GM12878 (cell line): ENCODE measurements at regions not wholly inside any gene's neighbourhood (a gene's known extent, or its start where the extent isn't known, plus 50 kb on each side); places are given as distances from the start of the nearest gene placed in this dataset.

Experiments
- ATAC-seq: fragments of 200-7000 bp; cut with Tn5 transposase; 3 replicates; pipeline ENCODE4 v1.9.1; 2020; ENCODE audit warnings: mild to moderate bottlenecking, moderate library complexity
- BruUV-seq: library from RNA; stranded (reverse); fragments of 400-500 nt; replicated peaks from 2 replicates; lab custom pipeline; 2021; lab: Mats Ljungman, UMichigan
- CTCF ChIA-PET: fragments of 300-600 bp; sonication (Branson Sonifier 250); formaldehyde crosslinking; extraction: SDS; loops from one replicate; lab custom pipeline; 2021; ENCODE audit warnings: inconsistent platforms; lab: Yijun Ruan, JAX
- POLR2A ChIA-PET: fragments of 350-600 bp; formaldehyde crosslinking; extraction: SDS; loops from one replicate; lab custom pipeline; 2021; ENCODE audit warnings: inconsistent platforms; lab: Charles Lee
- RAD21 ChIA-PET: fragments of 300-600 bp; sonication (Branson Sonifier 250); formaldehyde crosslinking; loops from one replicate; lab custom pipeline; 2023; ENCODE audit warnings: antibody characterized with exemption; ENCODE audit not compliant: unreplicated experiment; lab: Charles Lee
- SMC1A ChIA-PET: fragments of 300-600 bp; sonication (Branson Sonifier 250); formaldehyde crosslinking; loops from one replicate; lab custom pipeline; 2023; ENCODE audit not compliant: unreplicated experiment, uncharacterized antibody; lab: Charles Lee
- DNase-seq: peaks from one replicate; pipeline ENCODE4 v3.0.0-alpha.2; 2011; ENCODE audit warnings: low read depth, low spot score
- FAIRE-seq: peaks from 3 replicates; lab custom pipeline; 2011; peaks lifted over from hg19 to GRCh38; lab: Jason Lieb, UNC
- H2AFZ ChIP-seq: 2 replicates; pipeline ENCODE4 v1.6.0; 2011; ENCODE audit warnings: low read depth, low read length, control low read depth; ENCODE audit not compliant: control insufficient read depth
- H3K27ac ChIP-seq: 2 replicates; pipeline ENCODE4 v1.5.1; 2011; ENCODE audit warnings: control low read depth; ENCODE audit not compliant: control insufficient read depth, insufficient read depth
- H3K27me3 ChIP-seq, 2 experiments: replicated peaks in 1 of 2; 2 replicates each; pipeline versions ENCODE4 v1.6.0 to v1.6.1; 2011; ENCODE audit warnings: low read length in 1 of 2; ENCODE audit not compliant: control insufficient read depth in 2 of 2, insufficient read depth in 2 of 2
- H3K36me3 ChIP-seq, 2 experiments: 2 replicates each; pipeline ENCODE4 v1.5.1; 2011; ENCODE audit warnings: low read length in 1 of 2; ENCODE audit not compliant: control insufficient read depth in 2 of 2, insufficient read depth in 2 of 2
- H3K4me1 ChIP-seq: 2 replicates; pipeline ENCODE4 v1.6.1; 2011; ENCODE audit warnings: mild to moderate bottlenecking, low read length, moderate library complexity, mixed read lengths; ENCODE audit not compliant: control insufficient read depth, insufficient read depth
- H3K4me2 ChIP-seq: 2 replicates; pipeline ENCODE4 v1.6.0; 2011; ENCODE audit warnings: control low read depth; ENCODE audit not compliant: control insufficient read depth, insufficient read depth
- H3K4me3 ChIP-seq: fragments of 200-600 bp; sonication (generic); 2 replicates; pipeline ENCODE4 v1.5.1; 2016
- H3K79me2 ChIP-seq: 2 replicates; pipeline ENCODE4 v1.6.0; 2011; ENCODE audit warnings: low read length; ENCODE audit not compliant: control insufficient read depth, insufficient read depth
- H3K9ac ChIP-seq: 2 replicates; pipeline ENCODE4 v1.8.0; 2011; ENCODE audit warnings: low read length, control low read depth, mixed read lengths; ENCODE audit not compliant: control insufficient read depth, insufficient read depth
- H3K9me3 ChIP-seq: replicated peaks from 3 replicates; pipeline ENCODE4 v1.5.1; 2011; ENCODE audit warnings: mild to moderate bottlenecking, low read length; ENCODE audit not compliant: control insufficient read depth, insufficient read depth
- H4K20me1 ChIP-seq: 2 replicates; pipeline ENCODE4 v1.6.0; 2011; ENCODE audit not compliant: control insufficient read depth, insufficient read depth
- ASH2L ChIP-seq: fragments of 300-600, 200-600 bp; sonication (generic); IDR thresholded peaks from 2 replicates; pipeline ENCODE4 v1.6.1; 2017; ENCODE audit warnings: low read depth, mild to moderate bottlenecking, borderline replicate concordance
- CHD2 ChIP-seq: IDR thresholded peaks from 2 replicates; pipeline ENCODE4 v1.6.1; 2011; ENCODE audit warnings: low read depth, low read length, improper control_type of control experiment, borderline replicate concordance
- E2F8 ChIP-seq: fragments of 450-650 bp; IDR thresholded peaks from 2 replicates; pipeline ENCODE4 v1.6.1; 2018; ENCODE audit warnings: mild to moderate bottlenecking, low read depth, moderate library complexity; ENCODE audit not compliant: partially characterized antibody
- FOXM1 ChIP-seq: IDR thresholded peaks from 2 replicates; pipeline ENCODE4 v1.6.1; 2012; ENCODE audit warnings: low read depth, mild to moderate bottlenecking, inconsistent platforms, low read length, moderate library complexity
- JUND ChIP-seq: IDR thresholded peaks from 2 replicates; pipeline ENCODE4 v1.6.1; 2012; ENCODE audit warnings: low read depth, mild to moderate bottlenecking, low read length, improper control_type of control experiment, moderate library complexity
- LARP7 ChIP-seq: fragments of 450-650 bp; IDR thresholded peaks from 2 replicates; pipeline ENCODE4 v1.6.1; 2017; ENCODE audit warnings: mild to moderate bottlenecking
- NFIC ChIP-seq: IDR thresholded peaks from 2 replicates; pipeline ENCODE4 v1.6.1; 2012; ENCODE audit warnings: low read depth, mild to moderate bottlenecking, inconsistent platforms, low read length, moderate library complexity
- RAD21 ChIP-seq: IDR thresholded peaks from 2 replicates; pipeline ENCODE4 v1.6.1; 2011; ENCODE audit warnings: mild to moderate bottlenecking, low read depth, low read length, moderate library complexity; ENCODE audit not compliant: insufficient read depth
- SPI1 ChIP-seq: IDR thresholded peaks from 2 replicates; pipeline ENCODE4 v1.6.1; 2011; ENCODE audit warnings: low read depth, mild to moderate bottlenecking, low read length, moderate library complexity, borderline replicate concordance; ENCODE audit not compliant: insufficient read depth
- SUPT20H ChIP-seq: IDR thresholded peaks from 2 replicates; pipeline ENCODE4 v1.6.1; 2011; ENCODE audit warnings: low read depth, mild to moderate bottlenecking, low read length, moderate library complexity, borderline replicate concordance; ENCODE audit not compliant: control insufficient read depth
- WGBS: methylation state at CpG from one replicate; pipeline ENCODE4 v1.1.6; 2016; ENCODE audit warnings: low lambda C conversion rate; ENCODE audit not compliant: insufficient replicate concordance, insufficient coverage; ENCODE audit errors: missing lambda C conversion rate; 5-methylcytosine and 5-hydroxymethylcytosine counted together
- in situ Hi-C: fragments of 300-500 bp; cut with MboI; formaldehyde crosslinking; loops from 9 replicates; pipeline ENCODE4 v1.14.3; 2018; ENCODE audit warnings: mixed read lengths
- intact Hi-C: fragments of 100-400 bp; cut with micrococcal nuclease; formaldehyde crosslinking; loops from one replicate; pipeline ENCODE4 v1.14.2; 2022; ENCODE audit not compliant: unreplicated experiment

DNA sequence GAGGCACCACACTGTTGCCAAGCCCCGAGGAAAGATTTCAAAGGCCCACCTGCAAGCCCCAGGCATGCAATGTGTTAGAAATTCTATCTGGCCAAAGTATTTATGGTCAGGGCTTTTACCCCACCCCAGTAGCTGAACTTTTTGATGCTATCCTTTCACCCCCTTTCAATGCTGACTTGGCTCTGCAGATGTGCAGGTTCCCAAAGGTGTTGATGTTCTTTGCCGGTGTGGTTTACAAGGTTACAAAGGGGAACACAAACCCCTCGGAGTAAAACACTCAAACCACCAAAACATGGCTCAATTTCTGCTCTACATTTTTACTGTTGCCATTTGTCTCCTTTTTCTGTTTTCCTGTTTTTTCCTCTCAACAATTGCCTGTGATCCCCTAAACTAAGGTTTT lies 145.4 kb upstream of the BNIP2 start (continued):
- no peak for TF ChIP-seq E2F8

DNA sequence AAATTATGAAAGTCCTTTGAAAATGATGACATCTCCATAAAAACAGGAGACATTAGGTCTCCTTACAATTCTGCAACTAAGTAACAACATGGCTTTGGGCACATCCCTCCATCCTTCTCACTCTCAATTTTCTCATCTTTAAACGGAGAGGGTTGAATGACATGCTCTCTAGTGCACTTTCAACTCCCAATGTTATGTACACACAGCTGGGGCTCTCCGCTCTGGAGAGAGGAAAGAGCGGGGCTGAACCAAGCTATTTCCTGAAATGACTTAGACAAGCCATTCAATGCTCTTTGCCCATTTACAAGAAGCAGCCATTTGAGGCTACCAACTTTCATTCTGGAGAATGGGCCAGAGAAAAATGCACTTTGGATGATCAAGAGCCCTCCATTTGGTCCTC lies 144.2 kb upstream of the BNIP2 start:
- Histone ChIP-seq H4K20me1 (no peaks in the 10 kb centered on the region), H3K27ac (no peak overlapping the region), H3K79me2 (no peaks in the 10 kb centered on the region), H2AFZ (no peak overlapping the region), H3K4me1 (no peaks in the 10 kb centered on the region), H3K4me2 (no peak overlapping the region), H3K27me3 (no peaks in the 10 kb centered on the region), H3K9ac (no peak overlapping the region), H3K4me3 (no peak overlapping the region), H3K9me3 (no peaks in the 10 kb centered on the region), H3K36me3 (no peaks in the 10 kb centered on the region)
- intact Hi-C loops (no loop called here), in situ Hi-C loops (no loop called here)
- BruUV-seq: no TSS peak
- SMC1A ChIA-PET: no interaction called here
- DNase-seq: no peak
- WGBS: 13% methylated on average over 3 of the region's 3 CpGs
- no peak for ATAC-seq
- TF ChIP-seq FOXM1: no peak
- TF ChIP-seq NFIC: no peak
- TF ChIP-seq SUPT20H: no peak
- no peak for TF ChIP-seq RAD21
- no peak for TF ChIP-seq SPI1
- TF ChIP-seq JUND: no peak
- no peak for TF ChIP-seq LARP7
- TF ChIP-seq ASH2L: no peak
- no peak for TF ChIP-seq CHD2
- no peak for FAIRE-seq
- RAD21 ChIA-PET: no interaction called here
- CTCF ChIA-PET: no interaction called here
- POLR2A ChIA-PET: no interaction called here
